BLaER1 treated with 17β-estradiol and CSF1 and Interleukin-3, amounts not matched to agents 10 nM and 100 nM (cell line): ENCODE measurements at regions not wholly inside any gene's neighbourhood (a gene's known extent, or its start where the extent isn't known, plus 50 kb on each side); places are given as distances from the start of the nearest gene placed in this dataset.

Experiments
- H3K27ac ChIP-seq, 11 experiments: shearing (Covaris generic); formaldehyde crosslinking; 2 replicates each; pipeline ENCODE4 v1.8.1; 2022
- H3K27me3 ChIP-seq, 11 experiments: shearing (Covaris generic); formaldehyde crosslinking; 2 replicates each; pipeline ENCODE4 v1.8.1; 2022
- H3K36me3 ChIP-seq, 11 experiments: shearing (Covaris generic); formaldehyde crosslinking; 2 replicates each; pipeline ENCODE4 v1.8.1; 2022
- H3K4me1 ChIP-seq, 10 experiments: shearing (Covaris generic); formaldehyde crosslinking; 2 replicates each; pipeline ENCODE4 v1.8.1; 2022
- H3K4me2 ChIP-seq, 11 experiments: shearing (Covaris generic); formaldehyde crosslinking; 2 replicates each; pipeline ENCODE4 v1.8.1; 2022
- H3K4me3 ChIP-seq, 10 experiments: shearing (Covaris generic); formaldehyde crosslinking; 2 replicates each; pipeline ENCODE4 v1.8.1; 2022
- H3K9ac ChIP-seq, 11 experiments: shearing (Covaris generic); formaldehyde crosslinking; 2 replicates each; pipeline ENCODE4 v1.8.1; 2022
- H3K9me3 ChIP-seq, 11 experiments: shearing (Covaris generic); formaldehyde crosslinking; replicated peaks in 1 of 11; 2 replicates each; pipeline ENCODE4 v1.8.1; 2022
- H4K20me1 ChIP-seq, 11 experiments: shearing (Covaris generic); formaldehyde crosslinking; 2 replicates each; pipeline ENCODE4 v1.8.1; 2022
- Cebpa-rat ChIP-seq, 11 experiments: shearing (Covaris generic); IDR thresholded peaks; 2 replicates each; pipeline ENCODE4 v1.8.1; 2022

- Histone ChIP-seq H3K4me3 (no peak overlapping the region), H3K9ac (no peak overlapping the region), H3K27me3 (no peaks in the 10 kb centered on the region), H3K4me1 (no peaks in the 10 kb centered on the region), H4K20me1 (no peaks in the 10 kb centered on the region), H3K27ac (no peak overlapping the region), H3K36me3 (no peaks in the 10 kb centered on the region), H3K4me2 (no peak overlapping the region), H3K9me3 (no peaks in the 10 kb centered on the region)
- TF ChIP-seq Cebpa-rat (IDR thresholded peaks at IDR 0.05), result no peak
Observed at GRCh38 chr4:115171220-115171619, 57.8 kb upstream of the NDST4 start.

- Histone ChIP-seq H3K27ac (no peak overlapping the region), H3K36me3 (no peaks in the 10 kb centered on the region), H3K9ac (no peak overlapping the region), H3K4me3 (no peak overlapping the region), H3K9me3 (no peaks in the 10 kb centered on the region), H3K4me2 (no peak overlapping the region), H3K27me3 (no peaks in the 10 kb centered on the region), H3K4me1 (no peaks in the 10 kb centered on the region), H4K20me1 (no peaks in the 10 kb centered on the region)
- TF ChIP-seq Cebpa-rat (IDR thresholded peaks at IDR 0.05), result no peak
Observed at GRCh38 chr4:115165503-115165902, 52.1 kb upstream of the NDST4 start.
